Kidney (tissue), 13 donors: ENCODE measurements at regions not wholly inside any gene's neighbourhood (a gene's known extent, or its start where the extent isn't known, plus 50 kb on each side); places are given as distances from the start of the nearest gene placed in this dataset.

Source experiments
- DNase-seq, 5 donors: peaks; one replicate each; pipeline ENCODE4 v3.0.0-alpha.2; 2013 to 2020
- FAIRE-seq: peaks from 2 replicates; lab custom pipeline; 2012; peaks lifted over from hg19 to GRCh38; lab: Jason Lieb, UNC
- H3K27ac ChIP-seq, 2 donors: one replicate each; pipeline ENCODE4 v1.7.0; 2013; ENCODE audit warnings: low read depth in 2 of 2, low read length in 2 of 2, inconsistent platforms in 1 of 2
- H3K27me3 ChIP-seq: one replicate; pipeline ENCODE4 v1.7.1; 2013; ENCODE audit warnings: low read length, inconsistent platforms; ENCODE audit not compliant: control insufficient read depth, insufficient read depth
- H3K36me3 ChIP-seq, 3 donors: one replicate each; pipeline versions ENCODE4 v1.7.0 to v1.7.1; 2013; ENCODE audit warnings: low read length in 3 of 3, control low read depth in 1 of 3, inconsistent platforms in 1 of 3; ENCODE audit not compliant: insufficient read depth in 3 of 3, control insufficient read depth in 2 of 3
- H3K4me1 ChIP-seq, 3 donors: one replicate each; pipeline versions ENCODE4 v1.7.0 to v1.7.1; 2013; ENCODE audit warnings: low read length in 3 of 3, inconsistent platforms in 1 of 3, low read depth in 1 of 3; ENCODE audit not compliant: control insufficient read depth in 2 of 3, insufficient read depth in 2 of 3
- H3K4me3 ChIP-seq, 3 donors: one replicate each; pipeline versions ENCODE4 v1.7.0 to v1.8.1; 2013; ENCODE audit warnings: low read length in 3 of 3, control low read depth in 1 of 3, inconsistent platforms in 1 of 3
- H3K9ac ChIP-seq, 3 donors: one replicate each; pipeline versions ENCODE4 v1.7.0 to v1.7.1; 2013; ENCODE audit warnings: low read length in 3 of 3, control low read depth in 1 of 3, inconsistent platforms in 1 of 3
- H3K9me3 ChIP-seq, 3 donors: one replicate each; pipeline versions ENCODE4 v1.7.0 to v1.7.1; 2013; ENCODE audit warnings: low read length in 3 of 3, control low read depth in 1 of 3, inconsistent platforms in 1 of 3; ENCODE audit not compliant: control insufficient read depth in 2 of 3, insufficient read depth in 1 of 3
- CTCF ChIP-seq: IDR thresholded peaks from 3 replicates; pipeline ENCODE4 v1.5.1; 2012; ENCODE audit warnings: mild to moderate bottlenecking, moderate library complexity, borderline replicate concordance; ENCODE audit not compliant: insufficient read depth; ENCODE audit errors: extremely low read depth
- intact Hi-C: fragments of 100-400 bp; cut with DNase I; formaldehyde crosslinking; loops from one replicate; pipeline ENCODE4 v1.11.1; 2022
- donor health status: control.
- donor health status: control.
- donor health status: control.
- donor health status: control.
- donor health status: control.
- donor health status: DM: yes; HTN: yes; CAD: no.
- donor health status: Normal renal cell carcinoma (clear cell type).

GRCh38 chr10:33048223-33048622 lies 90.2 kb upstream of the ITGB1 start:
- no peak overlapping the region for H3K4me3 ChIP-seq
- H3K9me3 ChIP-seq: no peaks in the 10 kb centered on the region
- TF ChIP-seq CTCF: no peak
- H3K27ac ChIP-seq: no peak overlapping the region
- no peak for DNase-seq
- H3K36me3 ChIP-seq: no peaks in the 10 kb centered on the region
- no peaks in the 10 kb centered on the region for H3K27me3 ChIP-seq
- no peak for FAIRE-seq
- H3K9ac ChIP-seq: no peak overlapping the region
- H3K4me1 ChIP-seq: no peaks in the 10 kb centered on the region
- intact Hi-C loops: no loop called here

DNA sequence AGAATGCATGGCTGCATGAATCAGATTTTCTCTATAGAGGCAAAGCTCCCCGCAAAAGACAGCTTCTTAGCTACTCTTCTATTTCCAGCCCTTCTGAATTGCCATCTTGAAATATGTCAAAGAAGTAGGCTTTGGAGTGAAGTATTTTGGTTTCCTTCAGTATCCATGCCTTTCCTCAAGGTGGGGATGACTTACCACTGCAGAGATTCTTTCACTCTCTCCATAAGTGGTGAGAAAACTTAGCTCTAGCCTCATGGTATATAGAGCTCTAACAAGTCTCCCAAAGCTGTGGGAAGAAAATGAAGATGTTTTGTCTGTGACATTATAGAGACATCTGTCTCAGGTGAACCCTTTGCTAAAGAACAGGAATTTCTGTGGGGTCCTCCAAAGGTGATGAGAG lies 89.6 kb upstream of the ITGB1 start:
- DNase-seq (no peak), FAIRE-seq (no peak)
- no peaks in the 10 kb centered on the region for H3K27me3 ChIP-seq

DNA sequence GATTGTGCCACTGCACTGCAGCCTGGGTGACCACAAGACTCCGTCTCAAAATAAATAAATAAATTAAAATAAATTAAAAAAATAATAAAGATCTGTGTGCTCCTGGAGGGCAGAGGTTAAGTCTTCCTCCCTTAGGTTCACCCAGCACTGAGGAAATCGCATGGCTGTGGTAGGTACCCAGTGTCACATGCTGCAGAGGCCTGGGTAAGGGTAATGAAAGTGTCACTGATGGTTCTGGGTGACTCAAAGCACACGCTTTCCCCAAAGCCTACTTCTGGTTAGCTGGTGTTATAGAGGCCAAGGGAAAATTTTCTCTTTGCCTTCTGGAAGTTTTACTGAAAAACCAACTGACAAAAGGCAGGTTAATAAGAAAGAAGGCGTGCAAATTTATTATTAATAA lies 88.8 kb upstream of the ITGB1 start:
- Histone ChIP-seq H3K4me1 (no peaks in the 10 kb centered on the region), H3K36me3 (no peaks in the 10 kb centered on the region), H3K27me3 (no peaks in the 10 kb centered on the region), H3K27ac (no peak overlapping the region), H3K4me3 (no peak overlapping the region), H3K9ac (no peak overlapping the region), H3K9me3 (no peaks in the 10 kb centered on the region)
- DNase-seq: no peak
- intact Hi-C loops: no loop called here
- no peak for FAIRE-seq
- no peak for TF ChIP-seq CTCF

More for the DNA sequence above, 89.6 kb upstream of the ITGB1 start:
- H3K4me3 ChIP-seq: no peak overlapping the region
- no peaks in the 10 kb centered on the region for H3K9me3 ChIP-seq
- H3K27ac ChIP-seq: no peak overlapping the region
- H3K36me3 ChIP-seq: no peaks in the 10 kb centered on the region
- no peak for TF ChIP-seq CTCF
- no peak overlapping the region for H3K9ac ChIP-seq
- H3K4me1 ChIP-seq: no peaks in the 10 kb centered on the region
- intact Hi-C loops: no loop called here

GRCh38 chr10:33045421-33045820 lies 87.4 kb upstream of the ITGB1 start:
- FAIRE-seq (no peak), DNase-seq (no peak)
- no peak for TF ChIP-seq CTCF
- Histone ChIP-seq H3K9me3 (no peaks in the 10 kb centered on the region), H3K4me3 (no peak overlapping the region), H3K27ac (no peak overlapping the region), H3K4me1 (no peaks in the 10 kb centered on the region), H3K27me3 (no peaks in the 10 kb centered on the region), H3K36me3 (no peaks in the 10 kb centered on the region), H3K9ac (no peak overlapping the region)
- intact Hi-C loops: no loop called here
